Fibroblast of lung (primary cell): ENCODE measurements at regions not wholly inside any gene's neighbourhood (a gene's known extent, or its start where the extent isn't known, plus 50 kb on each side); places are given as distances from the start of the nearest gene placed in this dataset.
A peak's percentile ranks its signal among the peaks of the same experiment; 100 is the strongest.

Experiments
- DNase-seq, 2 donors: peaks; one replicate each; pipeline versions ENCODE4 v3.0.0 to v3.0.0-alpha.2; 2010; ENCODE audit warnings: low read depth in 2 of 2
- H2AFZ ChIP-seq: 2 replicates; pipeline ENCODE4 v1.5.1; 2012; ENCODE audit warnings: low read length, control low read depth, inconsistent platforms
- H3K27ac ChIP-seq: 2 replicates; pipeline ENCODE4 v1.5.1; 2011; ENCODE audit warnings: low read length, control low read depth; ENCODE audit not compliant: insufficient read depth
- H3K27me3 ChIP-seq: 2 replicates; pipeline ENCODE4 v1.5.1; 2011; ENCODE audit warnings: mild to moderate bottlenecking, low read length; ENCODE audit not compliant: control insufficient read depth, insufficient read depth
- H3K36me3 ChIP-seq: 2 replicates; pipeline ENCODE4 v1.5.1; 2011; ENCODE audit warnings: low read length; ENCODE audit not compliant: control insufficient read depth, insufficient read depth
- H3K4me1 ChIP-seq: 2 replicates; pipeline ENCODE4 v1.5.1; 2011; ENCODE audit warnings: low read length; ENCODE audit not compliant: control insufficient read depth, insufficient read depth; ENCODE audit errors: extremely low read depth
- H3K4me2 ChIP-seq: 2 replicates; pipeline ENCODE4 v1.5.1; 2011; ENCODE audit warnings: low read length, control low read depth; ENCODE audit not compliant: insufficient read depth; ENCODE audit errors: extremely low read depth
- H3K4me3 ChIP-seq, 4 experiments: fragments of 200-600 bp in 1 of 4; sonication (generic) in 1 of 4; replicated peaks in 1 of 4; 2 replicates each; pipeline ENCODE4 v1.5.1; 2011 to 2016; ENCODE audit warnings: low read length in 4 of 4, low read depth in 3 of 4, mild to moderate bottlenecking in 3 of 4, control low read depth in 2 of 4, inconsistent platforms in 1 of 4, mixed read lengths in 1 of 4; ENCODE audit not compliant: insufficient read depth in 1 of 4; ENCODE audit errors: control extremely low read depth in 1 of 4
- H3K79me2 ChIP-seq: 2 replicates; pipeline ENCODE4 v1.5.1; 2012; ENCODE audit warnings: mild to moderate bottlenecking, low read length, inconsistent platforms; ENCODE audit not compliant: control insufficient read depth, insufficient read depth
- H3K9ac ChIP-seq: 2 replicates; pipeline ENCODE4 v1.5.1; 2011; ENCODE audit warnings: mild to moderate bottlenecking, low read length, control low read depth; ENCODE audit not compliant: insufficient read depth
- H3K9me3 ChIP-seq: 2 replicates; pipeline ENCODE4 v1.5.1; 2012; ENCODE audit warnings: low read depth, low read length; ENCODE audit not compliant: control insufficient read depth, insufficient read depth
- H4K20me1 ChIP-seq: 2 replicates; pipeline ENCODE4 v1.5.1; 2011; ENCODE audit warnings: low read length; ENCODE audit not compliant: control insufficient read depth, insufficient read depth; ENCODE audit errors: extremely low read depth
- EZH2 ChIP-seq: IDR thresholded peaks from 2 replicates; pipeline ENCODE4 v1.5.1; 2012; ENCODE audit warnings: low read length, control low read depth, mild to moderate bottlenecking; ENCODE audit errors: missing control alignments
- TF ChIP-seq, protein P1 (sequence below), 2 donors: IDR thresholded peaks in 1 of 2; conservative IDR thresholded peaks in 1 of 2; 1 replicate in 1 of 2; 2 replicates in 1 of 2; pipeline ENCODE4 v1.5.1; 2011 to 2012; ENCODE audit warnings: low read length in 2 of 2, control low read depth in 1 of 2, inconsistent platforms in 1 of 2, low read depth in 1 of 2, mild to moderate bottlenecking in 1 of 2

- H3K27me3 ChIP-seq: no peaks in the 10 kb centered on the region
- H3K9ac ChIP-seq: no peak overlapping the region
- H4K20me1 ChIP-seq: no peaks in the 10 kb centered on the region
- H3K4me1 ChIP-seq: no peaks in the 10 kb centered on the region
- H3K27ac ChIP-seq: no peak overlapping the region
- peak in 1 of 2 donors; percentile 72 for DNase-seq
- no peaks in the 10 kb centered on the region for H3K9me3 ChIP-seq
- no peaks in the 10 kb centered on the region for H3K79me2 ChIP-seq
- no peak for TF ChIP-seq EZH2
- TF ChIP-seq, protein P1, sequence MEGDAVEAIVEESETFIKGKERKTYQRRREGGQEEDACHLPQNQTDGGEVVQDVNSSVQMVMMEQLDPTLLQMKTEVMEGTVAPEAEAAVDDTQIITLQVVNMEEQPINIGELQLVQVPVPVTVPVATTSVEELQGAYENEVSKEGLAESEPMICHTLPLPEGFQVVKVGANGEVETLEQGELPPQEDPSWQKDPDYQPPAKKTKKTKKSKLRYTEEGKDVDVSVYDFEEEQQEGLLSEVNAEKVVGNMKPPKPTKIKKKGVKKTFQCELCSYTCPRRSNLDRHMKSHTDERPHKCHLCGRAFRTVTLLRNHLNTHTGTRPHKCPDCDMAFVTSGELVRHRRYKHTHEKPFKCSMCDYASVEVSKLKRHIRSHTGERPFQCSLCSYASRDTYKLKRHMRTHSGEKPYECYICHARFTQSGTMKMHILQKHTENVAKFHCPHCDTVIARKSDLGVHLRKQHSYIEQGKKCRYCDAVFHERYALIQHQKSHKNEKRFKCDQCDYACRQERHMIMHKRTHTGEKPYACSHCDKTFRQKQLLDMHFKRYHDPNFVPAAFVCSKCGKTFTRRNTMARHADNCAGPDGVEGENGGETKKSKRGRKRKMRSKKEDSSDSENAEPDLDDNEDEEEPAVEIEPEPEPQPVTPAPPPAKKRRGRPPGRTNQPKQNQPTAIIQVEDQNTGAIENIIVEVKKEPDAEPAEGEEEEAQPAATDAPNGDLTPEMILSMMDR (conservative IDR thresholded peaks at IDR 0.05 in 1 of 2, IDR thresholded peaks at IDR 0.05 in 1 of 2; ENCODE audit: low read depth in 1 of 2, low read length in 2 of 2): no peak
- no peak overlapping the region for H3K4me2 ChIP-seq
- H3K4me3 ChIP-seq: no peak overlapping the region
- H2AFZ ChIP-seq: no peak overlapping the region
- H3K36me3 ChIP-seq: no peaks in the 10 kb centered on the region
Observed at GRCh38 chr2:55761024-55761423, 67.4 kb upstream of the PNPT1 start.

DNA sequence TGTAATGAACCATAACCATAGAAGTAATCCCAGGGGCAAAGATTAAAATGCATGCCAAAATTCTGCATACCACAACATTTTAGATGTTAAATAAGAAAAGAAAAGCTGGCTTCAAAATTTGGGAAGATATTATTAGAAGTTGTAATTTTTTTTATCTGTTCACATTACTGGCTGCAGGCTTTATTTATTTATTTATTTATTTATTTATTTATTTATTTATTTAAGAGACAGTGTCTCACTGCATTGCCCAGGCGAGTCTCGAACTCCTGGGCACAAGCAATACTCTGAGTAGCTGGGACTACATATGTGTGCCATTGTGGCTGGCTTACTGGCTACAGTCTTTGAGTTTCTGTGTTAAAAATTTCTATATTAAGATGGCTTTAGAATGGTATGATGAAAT, 66.5 kb upstream of the PNPT1 start:
- Histone ChIP-seq H3K27me3 (no peaks in the 10 kb centered on the region), H3K4me1 (no peaks in the 10 kb centered on the region), H3K27ac (no peak overlapping the region), H3K36me3 (no peaks in the 10 kb centered on the region), H4K20me1 (no peaks in the 10 kb centered on the region), H3K4me3 (no peak overlapping the region), H3K4me2 (no peak overlapping the region), H3K9me3 (no peaks in the 10 kb centered on the region), H3K9ac (no peak overlapping the region), H2AFZ (no peak overlapping the region), H3K79me2 (no peaks in the 10 kb centered on the region)
- DNase-seq: no peak
- no peak for TF ChIP-seq EZH2
- TF ChIP-seq, protein P1 (conservative IDR thresholded peaks at IDR 0.05 in 1 of 2, IDR thresholded peaks at IDR 0.05 in 1 of 2; ENCODE audit: low read depth in 1 of 2, low read length in 2 of 2): no peak

GRCh38 chr2:55759271-55759921, 65.8 kb upstream of the PNPT1 start:
- no peak overlapping the region for H3K9ac ChIP-seq
- H2AFZ ChIP-seq: no peak overlapping the region
- no peaks in the 10 kb centered on the region for H4K20me1 ChIP-seq
- no peak overlapping the region for H3K4me2 ChIP-seq
- DNase-seq: no peak
- H3K36me3 ChIP-seq: no peaks in the 10 kb centered on the region
- no peak overlapping the region for H3K4me3 ChIP-seq
- no peak overlapping the region for H3K27ac ChIP-seq
- no peaks in the 10 kb centered on the region for H3K79me2 ChIP-seq
- no peaks in the 10 kb centered on the region for H3K27me3 ChIP-seq
- no peaks in the 10 kb centered on the region for H3K9me3 ChIP-seq
- TF ChIP-seq EZH2: no peak
- TF ChIP-seq, protein P1 (conservative IDR thresholded peaks at IDR 0.05 in 1 of 2, IDR thresholded peaks at IDR 0.05 in 1 of 2; ENCODE audit: low read depth in 1 of 2, low read length in 2 of 2): no peak
- H3K4me1 ChIP-seq: no peaks in the 10 kb centered on the region
